A549 (cell line): ENCODE measurements at regions not wholly inside any gene's neighbourhood (a gene's known extent, or its start where the extent isn't known, plus 50 kb on each side); places are given as distances from the start of the nearest gene placed in this dataset.

ENCODE experiments used
- CEBPB ChIP-seq, 2 experiments: fragments of >200 bp in 1 of 2; sonication (Bioruptor Twin) in 1 of 2; formaldehyde crosslinking in 1 of 2; IDR thresholded peaks; 2 replicates each; pipeline ENCODE4 v1.6.1; 2012 to 2016
- CHD4 ChIP-seq: fragments of 200-600 bp; sonication (generic); IDR thresholded peaks from 2 replicates; pipeline ENCODE4 v1.6.1; 2016; ENCODE audit warnings: antibody characterized with exemption, mild to moderate bottlenecking, borderline replicate concordance
- CTCF ChIP-seq: fragments of >200 bp; sonication (Bioruptor Twin); formaldehyde crosslinking; IDR thresholded peaks from 3 replicates; pipeline ENCODE4 v1.5.1; 2016
- MAX ChIP-seq: IDR thresholded peaks from 2 replicates; pipeline ENCODE4 v1.6.1; 2012
- RAD21 ChIP-seq, 2 experiments: fragments of >200 bp in 1 of 2; sonication (Bioruptor Twin) in 1 of 2; formaldehyde crosslinking in 1 of 2; IDR thresholded peaks in 1 of 2; conservative IDR thresholded peaks in 1 of 2; 2 replicates in 1 of 2; 3 replicates in 1 of 2; pipeline ENCODE4 v1.6.1; 2012 to 2018; ENCODE audit warnings: inconsistent platforms in 1 of 2
- SMC3 ChIP-seq: fragments of >200 bp; sonication (Bioruptor Twin); formaldehyde crosslinking; IDR thresholded peaks from 3 replicates; pipeline ENCODE4 v1.6.1; 2018; ENCODE audit warnings: inconsistent platforms

- TF ChIP-seq CTCF (no peak), RAD21 (conservative IDR thresholded peaks at IDR 0.05 in 1 of 2, IDR thresholded peaks at IDR 0.05 in 1 of 2) (no peak), CHD4 (no peak), CEBPB (IDR thresholded peaks at IDR 0.05) (no peak), MAX (no peak), SMC3 (no peak)
Measured at GRCh38 chr14:65941091-65941490, 528.6 kb downstream of the FUT8 start.
